ENCODE measurements at regions not wholly inside any gene's neighbourhood (a gene's known extent, or its start where the extent isn't known, plus 50 kb on each side); places are given as distances from the start of the nearest gene placed in this dataset.

DNA sequence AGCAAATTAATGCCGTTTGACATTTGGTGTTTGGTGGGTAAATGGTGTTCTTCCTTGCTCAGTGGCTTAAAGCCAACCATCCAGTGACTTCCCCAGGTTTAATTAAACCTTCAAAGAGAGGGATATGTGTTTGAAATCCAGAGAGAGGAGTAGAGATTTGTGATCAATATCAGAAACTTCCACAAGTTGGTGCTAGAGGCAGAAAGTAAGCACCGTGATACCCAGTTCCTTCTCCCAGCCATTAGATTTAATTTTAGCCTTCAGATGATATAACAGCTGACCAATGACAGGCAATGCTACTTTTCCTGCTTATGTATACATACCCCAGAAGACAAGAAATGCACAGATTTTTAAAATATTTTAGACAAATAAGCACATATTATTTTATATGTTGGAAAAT lies 398.5 kb downstream of the CDH2 start:
- H3K4me3 Mint-ChIP-seq, result no peak overlapping the region
- Histone ChIP-seq H3K4me1 (ENCODE audit: control insufficient read depth, insufficient read depth, low read length, poor library complexity, severe bottlenecking) (no peaks in the 10 kb centered on the region), H3K36me3 (ENCODE audit: control insufficient read depth, insufficient read depth, low read length) (no peaks in the 10 kb centered on the region), H3K9me3 (ENCODE audit: control insufficient read depth in 2 of 2, low read length in 2 of 2) (no peaks in the 10 kb centered on the region), H3K27ac (ENCODE audit: insufficient read depth, low read length, poor library complexity, severe bottlenecking) (no peak overlapping the region), H3K27me3 (ENCODE audit: control insufficient read depth, insufficient read depth, low read length) (no peaks in the 10 kb centered on the region), H3K4me3 (ENCODE audit: low read depth, low read length) (no peak overlapping the region)
- DNase-seq (no peak), ATAC-seq (ENCODE audit: low read depth in 2 of 2) (no peak)
- peaks cover 3 to 32% (median 8%) of the 10 kb centered on the region in 7 donors for H3K9me3 Mint-ChIP-seq
- no peak overlapping the region for H3K27ac Mint-ChIP-seq
- H3K27me3 Mint-ChIP-seq, result no peaks in the 10 kb centered on the region
- H3K4me1 Mint-ChIP-seq, result no peaks in the 10 kb centered on the region
- no peaks in the 10 kb centered on the region for H3K36me3 Mint-ChIP-seq

DNA sequence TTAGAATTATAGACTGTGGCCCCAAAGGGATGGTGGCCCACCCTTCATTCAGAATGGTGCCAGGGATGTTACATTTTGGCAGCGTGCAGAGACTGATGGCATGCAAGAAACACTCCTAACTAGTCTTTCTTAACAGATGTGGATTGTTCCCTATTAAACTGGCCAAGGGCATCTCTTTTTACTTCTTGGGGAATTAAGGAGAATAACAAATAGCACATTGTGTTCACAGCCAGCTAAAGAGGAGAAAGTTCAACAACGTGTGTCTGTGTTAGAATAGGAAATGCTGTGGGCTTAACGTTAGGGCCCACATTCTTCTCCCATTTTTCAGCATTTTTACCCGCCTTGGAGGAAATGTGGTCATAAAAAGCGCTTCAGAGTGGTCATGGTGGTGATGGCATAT lies 404.8 kb downstream of the CDH2 start:
- Histone ChIP-seq H3K4me3 (ENCODE audit: low read depth, low read length) (no peak overlapping the region), H3K36me3 (ENCODE audit: control insufficient read depth, insufficient read depth, low read length) (no peaks in the 10 kb centered on the region), H3K9me3 (ENCODE audit: control insufficient read depth in 2 of 2, low read length in 2 of 2) (peaks cover 0 to 4% of the 10 kb centered on the region in 2 experiments), H3K27ac (ENCODE audit: insufficient read depth, low read length, poor library complexity, severe bottlenecking) (no peak overlapping the region), H3K4me1 (ENCODE audit: control insufficient read depth, insufficient read depth, low read length, poor library complexity, severe bottlenecking) (no peaks in the 10 kb centered on the region), H3K27me3 (ENCODE audit: control insufficient read depth, insufficient read depth, low read length) (no peaks in the 10 kb centered on the region)
- Mint-ChIP-seq H3K4me3 (no peak overlapping the region), H3K9me3 (peaks cover 3 to 16% (median 5%) of the 10 kb centered on the region in 7 donors), H3K36me3 (no peaks in the 10 kb centered on the region), H3K4me1 (no peaks in the 10 kb centered on the region), H3K27ac (no peak overlapping the region), H3K27me3 (no peaks in the 10 kb centered on the region)
- no peak for DNase-seq
- ATAC-seq (ENCODE audit: low read depth in 2 of 2), result no peak

DNA sequence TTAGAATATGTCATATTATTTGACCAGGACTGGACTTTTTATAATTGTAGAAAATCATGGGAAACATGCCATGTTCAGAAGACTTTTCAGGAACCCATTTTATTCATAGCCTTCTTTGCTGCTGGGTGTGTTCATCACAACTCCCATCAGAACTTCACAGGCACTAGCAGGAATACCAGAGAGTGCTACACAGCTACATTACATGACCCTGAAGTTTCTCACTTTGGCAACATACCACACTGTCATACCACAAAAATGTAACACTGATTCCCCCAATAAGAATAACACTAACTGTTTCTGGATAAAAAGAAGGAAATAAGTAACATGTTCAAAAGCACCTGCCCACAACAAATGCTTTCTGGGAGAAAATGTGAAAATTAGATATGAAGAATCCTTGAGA lies 405.4 kb downstream of the CDH2 start:
- no peaks in the 10 kb centered on the region for H3K4me1 ChIP-seq (ENCODE audit: control insufficient read depth, insufficient read depth, low read length, poor library complexity, severe bottlenecking)
- H3K9me3 ChIP-seq (ENCODE audit: control insufficient read depth in 2 of 2, low read length in 2 of 2), result peaks cover 0 to 4% of the 10 kb centered on the region in 2 experiments
- no peaks in the 10 kb centered on the region for H3K36me3 ChIP-seq (ENCODE audit: control insufficient read depth, insufficient read depth, low read length)
- peaks cover 3 to 14% (median 5%) of the 10 kb centered on the region in 7 donors for H3K9me3 Mint-ChIP-seq
- no peak overlapping the region for H3K27ac ChIP-seq (ENCODE audit: insufficient read depth, low read length, poor library complexity, severe bottlenecking)
- no peaks in the 10 kb centered on the region for H3K4me1 Mint-ChIP-seq
- no peak overlapping the region for H3K27ac Mint-ChIP-seq
- H3K36me3 Mint-ChIP-seq, result no peaks in the 10 kb centered on the region
- ATAC-seq (ENCODE audit: low read depth in 2 of 2) (no peak), DNase-seq (no peak)
- no peak overlapping the region for H3K4me3 Mint-ChIP-seq
- no peaks in the 10 kb centered on the region for H3K27me3 ChIP-seq (ENCODE audit: control insufficient read depth, insufficient read depth, low read length)
- no peaks in the 10 kb centered on the region for H3K27me3 Mint-ChIP-seq
- H3K4me3 ChIP-seq (ENCODE audit: low read depth, low read length), result no peak overlapping the region

DNA sequence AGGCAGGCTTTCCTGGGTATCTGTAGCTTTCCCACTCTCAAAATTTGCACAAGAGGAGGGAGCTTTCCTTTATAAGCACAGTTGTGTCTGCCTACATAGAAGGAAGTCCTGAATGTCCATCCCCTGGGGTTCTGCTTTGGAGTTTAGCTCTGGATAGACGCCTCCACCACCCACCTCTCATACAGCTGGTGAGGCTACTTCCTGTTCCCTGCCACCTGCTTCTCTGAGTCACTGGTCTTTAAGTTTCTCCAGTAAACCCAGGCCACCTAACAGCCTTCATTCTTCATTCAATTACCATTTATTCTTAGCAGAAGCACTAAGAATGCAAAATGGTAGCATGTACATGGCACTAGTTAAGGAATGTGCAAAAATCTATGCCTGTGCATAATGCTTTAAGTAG lies 407.8 kb downstream of the CDH2 start:
- Mint-ChIP-seq H3K9me3 (peaks cover 0 to 5% (median 2%) of the 10 kb centered on the region in 7 donors), H3K4me3 (no peak overlapping the region), H3K36me3 (no peaks in the 10 kb centered on the region), H3K27ac (no peak overlapping the region), H3K27me3 (no peaks in the 10 kb centered on the region), H3K4me1 (no peaks in the 10 kb centered on the region)
- H3K36me3 ChIP-seq (ENCODE audit: control insufficient read depth, insufficient read depth, low read length), result no peaks in the 10 kb centered on the region
- ATAC-seq (ENCODE audit: low read depth in 2 of 2) (no peak), DNase-seq (no peak)
- H3K4me3 ChIP-seq (ENCODE audit: low read depth, low read length), result no peak overlapping the region
- H3K4me1 ChIP-seq (ENCODE audit: control insufficient read depth, insufficient read depth, low read length, poor library complexity, severe bottlenecking), result no peaks in the 10 kb centered on the region
- H3K27ac ChIP-seq (ENCODE audit: insufficient read depth, low read length, poor library complexity, severe bottlenecking), result no peak overlapping the region
- H3K27me3 ChIP-seq (ENCODE audit: control insufficient read depth, insufficient read depth, low read length), result no peaks in the 10 kb centered on the region
- peaks cover 0 to 4% of the 10 kb centered on the region in 2 experiments for H3K9me3 ChIP-seq (ENCODE audit: control insufficient read depth in 2 of 2, low read length in 2 of 2)

DNA sequence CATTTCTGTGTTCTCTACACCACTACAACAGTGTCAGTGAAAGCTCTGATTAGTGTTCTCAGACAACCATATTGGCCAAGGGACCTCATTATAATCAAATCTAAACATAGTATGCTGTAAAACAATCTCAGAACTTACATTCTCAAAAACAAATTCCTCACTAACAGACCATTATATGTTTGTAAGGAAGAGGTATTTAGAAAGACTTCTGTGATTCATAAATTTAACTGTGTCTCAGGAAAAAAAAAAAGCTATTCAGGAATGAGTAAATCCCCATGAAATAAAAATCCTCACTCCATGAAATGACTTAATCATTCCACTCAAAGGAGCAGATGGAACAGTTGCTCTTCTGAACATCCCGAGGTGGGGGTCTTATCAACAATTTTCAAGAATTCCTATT lies 413.0 kb downstream of the CDH2 start:
- Histone ChIP-seq H3K36me3 (ENCODE audit: control insufficient read depth, insufficient read depth, low read length) (no peaks in the 10 kb centered on the region), H3K27me3 (ENCODE audit: control insufficient read depth, insufficient read depth, low read length) (no peaks in the 10 kb centered on the region), H3K27ac (ENCODE audit: insufficient read depth, low read length, poor library complexity, severe bottlenecking) (no peak overlapping the region), H3K4me3 (ENCODE audit: low read depth, low read length) (no peak overlapping the region), H3K9me3 (ENCODE audit: control insufficient read depth in 2 of 2, low read length in 2 of 2) (peaks cover 2 to 4% of the 10 kb centered on the region in 2 experiments), H3K4me1 (ENCODE audit: control insufficient read depth, insufficient read depth, low read length, poor library complexity, severe bottlenecking) (no peaks in the 10 kb centered on the region)
- Mint-ChIP-seq H3K27ac (no peak overlapping the region), H3K4me3 (no peak overlapping the region), H3K36me3 (no peaks in the 10 kb centered on the region), H3K4me1 (no peaks in the 10 kb centered on the region), H3K27me3 (no peaks in the 10 kb centered on the region), H3K9me3 (peaks cover 0 to 22% (median 4%) of the 10 kb centered on the region in 7 donors)
- ATAC-seq (ENCODE audit: low read depth in 2 of 2) (no peak), DNase-seq (no peak)

DNA sequence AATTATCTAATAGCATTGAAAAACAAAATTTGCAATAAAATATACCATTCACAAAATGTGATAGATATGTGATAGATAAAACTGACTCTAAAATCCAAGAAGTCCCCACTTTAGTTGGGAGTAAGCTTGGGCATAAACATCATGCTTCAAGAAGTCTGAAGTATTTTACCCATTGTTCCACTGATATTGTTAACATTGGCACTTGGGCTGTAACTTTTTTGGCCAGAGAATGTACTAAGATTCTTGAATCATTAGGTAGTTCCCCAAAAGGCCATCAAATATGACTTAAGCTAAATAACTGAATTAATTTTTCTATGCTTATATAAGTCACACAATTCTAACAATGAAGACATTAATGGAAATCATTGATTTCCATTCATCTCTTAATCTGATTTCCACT lies 413.6 kb downstream of the CDH2 start:
- Mint-ChIP-seq H3K9me3 (peaks cover 0 to 22% (median 4%) of the 10 kb centered on the region in 7 donors), H3K36me3 (no peaks in the 10 kb centered on the region), H3K4me3 (no peak overlapping the region), H3K27ac (no peak overlapping the region), H3K27me3 (no peaks in the 10 kb centered on the region), H3K4me1 (no peaks in the 10 kb centered on the region)
- Histone ChIP-seq H3K9me3 (ENCODE audit: control insufficient read depth in 2 of 2, low read length in 2 of 2) (peaks cover 0 to 2% of the 10 kb centered on the region in 2 experiments), H3K4me1 (ENCODE audit: control insufficient read depth, insufficient read depth, low read length, poor library complexity, severe bottlenecking) (no peaks in the 10 kb centered on the region), H3K4me3 (ENCODE audit: low read depth, low read length) (no peak overlapping the region), H3K36me3 (ENCODE audit: control insufficient read depth, insufficient read depth, low read length) (no peaks in the 10 kb centered on the region), H3K27ac (ENCODE audit: insufficient read depth, low read length, poor library complexity, severe bottlenecking) (no peak overlapping the region), H3K27me3 (ENCODE audit: control insufficient read depth, insufficient read depth, low read length) (no peaks in the 10 kb centered on the region)
- ATAC-seq (ENCODE audit: low read depth in 2 of 2) (no peak), DNase-seq (no peak)

DNA sequence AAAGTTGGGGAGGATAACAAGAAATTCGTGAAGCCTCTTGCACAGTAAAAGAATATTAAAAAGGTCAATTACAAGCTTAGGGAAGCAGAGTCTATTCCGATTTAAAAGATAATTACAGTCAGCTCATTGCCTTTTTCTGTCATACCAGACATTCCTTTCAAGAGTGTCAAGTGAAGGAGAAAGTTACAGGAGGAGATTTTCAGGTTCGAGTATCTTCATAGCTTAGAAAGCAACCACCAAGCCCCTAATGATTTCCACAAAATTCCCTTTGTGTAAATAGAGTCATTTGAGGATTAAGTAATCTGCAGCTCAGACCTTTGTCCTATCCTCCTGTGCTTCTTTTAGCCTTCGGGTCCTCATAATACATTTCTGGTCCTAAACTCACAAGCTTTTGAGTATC lies 414.9 kb downstream of the CDH2 start:
- Mint-ChIP-seq H3K9me3 (peaks cover 0 to 17% (median 3%) of the 10 kb centered on the region in 7 donors), H3K4me3 (no peak overlapping the region), H3K27me3 (no peaks in the 10 kb centered on the region), H3K27ac (no peak overlapping the region), H3K4me1 (no peaks in the 10 kb centered on the region), H3K36me3 (no peaks in the 10 kb centered on the region)
- H3K36me3 ChIP-seq (ENCODE audit: control insufficient read depth, insufficient read depth, low read length), result no peaks in the 10 kb centered on the region
- DNase-seq, result no peak
- H3K27me3 ChIP-seq (ENCODE audit: control insufficient read depth, insufficient read depth, low read length), result no peaks in the 10 kb centered on the region
- H3K9me3 ChIP-seq (ENCODE audit: control insufficient read depth in 2 of 2, low read length in 2 of 2), result peaks cover 0 to 2% of the 10 kb centered on the region in 2 experiments
- no peak overlapping the region for H3K27ac ChIP-seq (ENCODE audit: insufficient read depth, low read length, poor library complexity, severe bottlenecking)
- no peak overlapping the region for H3K4me3 ChIP-seq (ENCODE audit: low read depth, low read length)
- no peaks in the 10 kb centered on the region for H3K4me1 ChIP-seq (ENCODE audit: control insufficient read depth, insufficient read depth, low read length, poor library complexity, severe bottlenecking)
- no peak for ATAC-seq (ENCODE audit: low read depth in 2 of 2)

DNA sequence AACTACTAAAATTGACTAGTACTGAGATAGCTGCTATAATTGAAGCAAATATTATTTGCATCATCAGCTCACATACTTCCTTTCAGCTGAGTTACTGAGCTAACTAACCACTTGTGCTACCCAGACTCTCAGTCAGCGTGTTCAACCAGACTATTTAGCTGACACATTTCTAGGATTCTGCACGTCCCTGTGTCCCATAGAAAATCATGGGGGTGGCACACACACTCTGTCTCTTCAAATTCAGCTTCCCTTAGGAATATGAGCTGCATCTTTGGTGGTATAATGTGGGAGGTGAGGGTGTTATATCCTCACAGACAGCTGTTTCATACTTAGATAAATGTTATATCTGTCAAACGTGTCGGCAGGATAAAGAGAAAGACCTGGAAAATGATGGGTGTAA lies 424.0 kb downstream of the CDH2 start:
- ATAC-seq (ENCODE audit: low read depth in 2 of 2), result no peak
- no peak overlapping the region for H3K27ac Mint-ChIP-seq

More for the DNA sequence above, 424.0 kb downstream of the CDH2 start:
- H3K4me1 ChIP-seq (ENCODE audit: control insufficient read depth, insufficient read depth, low read length, poor library complexity, severe bottlenecking), result no peaks in the 10 kb centered on the region
- DNase-seq, result no peak
- no peak overlapping the region for H3K27ac ChIP-seq (ENCODE audit: insufficient read depth, low read length, poor library complexity, severe bottlenecking)
- H3K27me3 ChIP-seq (ENCODE audit: control insufficient read depth, insufficient read depth, low read length), result no peaks in the 10 kb centered on the region
- Mint-ChIP-seq H3K9me3 (peaks cover 2 to 24% (median 8%) of the 10 kb centered on the region in 7 donors), H3K4me1 (no peaks in the 10 kb centered on the region), H3K27me3 (no peaks in the 10 kb centered on the region), H3K4me3 (no peak overlapping the region), H3K36me3 (no peaks in the 10 kb centered on the region)
- H3K36me3 ChIP-seq (ENCODE audit: control insufficient read depth, insufficient read depth, low read length), result no peaks in the 10 kb centered on the region
- H3K9me3 ChIP-seq (ENCODE audit: control insufficient read depth in 2 of 2, low read length in 2 of 2), result peaks cover 4 to 6% of the 10 kb centered on the region in 2 experiments
- no peak overlapping the region for H3K4me3 ChIP-seq (ENCODE audit: low read depth, low read length)
